HCT116 (cell line): ENCODE measurements at regions not wholly inside any gene's neighbourhood (a gene's known extent, or its start where the extent isn't known, plus 50 kb on each side); places are given as distances from the start of the nearest gene placed in this dataset.

ENCODE experiments used
- ATAC-seq: fragments of 200-7000 bp; cut with Tn5 transposase; 2 replicates; pipeline ENCODE4 v1.9.1; 2020; ENCODE audit warnings: mild to moderate bottlenecking, moderate library complexity
- BruUV-seq: library from RNA; stranded (reverse); fragments of 400-500 nt; replicated peaks from 2 replicates; lab custom pipeline; 2021; lab: Mats Ljungman, UMichigan
- CTCF ChIA-PET: fragments of 300-600 bp; sonication (Branson Sonifier 250); formaldehyde crosslinking; loops from one replicate; lab custom pipeline; 2021; ENCODE audit warnings: antibody characterized with exemption; lab: Charles Lee
- POLR2A ChIA-PET: fragments of 300-600, 350-600 bp; sonication (Branson Sonifier 250); formaldehyde crosslinking; loops from one replicate; lab custom pipeline; 2021; ENCODE audit warnings: antibody characterized with exemption; lab: Charles Lee
- RAD21 ChIA-PET, 2 experiments: fragments of 300-600 bp; sonication (Branson Sonifier 250); formaldehyde crosslinking; loops; one replicate each; lab custom pipeline; 2023; ENCODE audit warnings: low total read pairs in 2 of 2; ENCODE audit not compliant: uncharacterized antibody in 2 of 2, unreplicated experiment in 2 of 2, low non-redundant PET in 1 of 2; lab: Charles Lee
- DNase-seq: peaks from one replicate; pipeline ENCODE4 v3.0.0-alpha.2; 2010; ENCODE audit warnings: low read depth, low spot score
- H2AFZ ChIP-seq: fragments of 200-600 bp; shearing (Covaris generic), sonication (generic); 2 replicates; pipeline ENCODE4 v1.6.1; 2017; ENCODE audit warnings: low read depth, mixed run types, mixed read lengths, antibody characterized with exemption, low read length; ENCODE audit not compliant: poor library complexity, severe bottlenecking
- H3K27ac ChIP-seq: 2 replicates; pipeline ENCODE4 v1.5.1; 2012; ENCODE audit warnings: low read depth, low read length
- H3K27me3 ChIP-seq: fragments of 200-600 bp; sonication (generic); 2 replicates; pipeline ENCODE4 v1.6.1; 2016; ENCODE audit warnings: mixed run types, low read length, mixed read lengths; ENCODE audit not compliant: insufficient read depth
- H3K36me3 ChIP-seq, 2 experiments: fragments of 200-500 bp in 1 of 2; fragments of 200-600 bp in 1 of 2; sonication (Bioruptor generic) in 1 of 2; sonication (generic) in 1 of 2; 2 replicates each; pipeline versions ENCODE4 v1.5.1 to v1.6.1; 2014 to 2016; ENCODE audit warnings: low read length in 2 of 2, inconsistent platforms in 1 of 2, mixed read lengths in 1 of 2, mixed run types in 1 of 2; ENCODE audit not compliant: insufficient read depth in 2 of 2, control insufficient read depth in 1 of 2
- H3K4me1 ChIP-seq, 2 experiments: fragments of 200-600 bp in 1 of 2; sonication (generic) in 1 of 2; 2 replicates each; pipeline versions ENCODE4 v1.5.1 to v1.6.1; 2012 to 2017; ENCODE audit warnings: low read length in 2 of 2, inconsistent platforms in 1 of 2, mild to moderate bottlenecking in 1 of 2, mixed read lengths in 1 of 2, mixed run types in 1 of 2, moderate library complexity in 1 of 2; ENCODE audit not compliant: insufficient read depth in 2 of 2, control insufficient read depth in 1 of 2
- H3K4me2 ChIP-seq: fragments of 200-600 bp; sonication (generic); 2 replicates; pipeline ENCODE4 v1.6.1; 2017; ENCODE audit warnings: mixed run types, low read length, mixed read lengths
- H3K4me3 ChIP-seq, 2 experiments: fragments of 200-600 bp in 1 of 2; sonication (generic) in 1 of 2; replicated peaks in 1 of 2; 2 replicates each; pipeline ENCODE4 v1.5.1; 2011 to 2016; ENCODE audit warnings: low read length in 2 of 2, control low read depth in 1 of 2, low read depth in 1 of 2, mild to moderate bottlenecking in 1 of 2, mixed read lengths in 1 of 2, mixed run types in 1 of 2
- H3K79me2 ChIP-seq: fragments of 200-600 bp; sonication (generic); 2 replicates; pipeline ENCODE4 v1.6.1; 2017; ENCODE audit warnings: mild to moderate bottlenecking, mixed run types, low read length, moderate library complexity, mixed read lengths; ENCODE audit not compliant: insufficient read depth
- H3K9ac ChIP-seq: fragments of 200-600 bp; sonication (generic); 2 replicates; pipeline ENCODE4 v1.6.1; 2016; ENCODE audit warnings: low read length, mixed read lengths
- H3K9me2 ChIP-seq: fragments of 200-600 bp; sonication (generic), shearing (Covaris generic); 2 replicates; pipeline ENCODE4 v1.6.1; 2017; ENCODE audit warnings: mixed run types, mild to moderate bottlenecking, moderate library complexity; ENCODE audit not compliant: insufficient read depth
- H3K9me3 ChIP-seq, 2 experiments: fragments of 200-500 bp in 1 of 2; fragments of 200-600 bp in 1 of 2; sonication (Bioruptor generic) in 1 of 2; sonication (generic) in 1 of 2; 2 replicates each; pipeline ENCODE4 v1.6.1; 2014 to 2017; ENCODE audit warnings: low read length in 2 of 2, mixed read lengths in 2 of 2, inconsistent platforms in 1 of 2, low read depth in 1 of 2, mild to moderate bottlenecking in 1 of 2, mixed run types in 1 of 2, moderate library complexity in 1 of 2; ENCODE audit not compliant: control insufficient read depth in 1 of 2, insufficient read depth in 1 of 2
- H4K20me1 ChIP-seq: fragments of 200-600 bp; sonication (generic), shearing (Covaris generic); 2 replicates; pipeline ENCODE4 v1.6.1; 2017; ENCODE audit warnings: mixed run types, mild to moderate bottlenecking, moderate library complexity; ENCODE audit not compliant: insufficient read depth
- EGR1 ChIP-seq: IDR thresholded peaks from 2 replicates; pipeline ENCODE4 v1.6.1; 2012; ENCODE audit warnings: low read depth
- EZH2 ChIP-seq: fragments of 200-600 bp; sonication (generic); IDR thresholded peaks from 2 replicates; pipeline ENCODE4 v1.6.1; 2017; ENCODE audit warnings: antibody characterized with exemption, mixed run types
- POLR2AphosphoS5 ChIP-seq: IDR thresholded peaks from 2 replicates; pipeline ENCODE4 v1.6.1; 2011; ENCODE audit warnings: mild to moderate bottlenecking, low read depth, low read length, moderate library complexity
- RAD21 ChIP-seq: IDR thresholded peaks from 2 replicates; pipeline ENCODE4 v1.6.1; 2012; ENCODE audit warnings: low read depth, mild to moderate bottlenecking
- SP1 ChIP-seq: IDR thresholded peaks from 2 replicates; pipeline ENCODE4 v1.6.1; 2012; ENCODE audit warnings: low read depth
- SRF ChIP-seq: IDR thresholded peaks from 2 replicates; pipeline ENCODE4 v1.6.1; 2012; ENCODE audit warnings: low read depth
- YY1 ChIP-seq: IDR thresholded peaks from 2 replicates; pipeline ENCODE4 v1.6.1; 2011; ENCODE audit warnings: low read length, low read depth, moderate library complexity, mild to moderate bottlenecking; ENCODE audit not compliant: insufficient replicate concordance; ENCODE audit errors: extremely low read depth
- ZNF274 ChIP-seq: fragments of 200-500 bp; sonication (Bioruptor generic); IDR thresholded peaks from 2 replicates; pipeline ENCODE4 v1.6.1; 2014; ENCODE audit warnings: mild to moderate bottlenecking, low read depth, low read length, inconsistent platforms
- intact Hi-C: fragments of 100-400 bp; cut with micrococcal nuclease; formaldehyde crosslinking; loops from 2 replicates; pipeline ENCODE4 v1.10.0; 2022
- TF ChIP-seq, protein P1 (sequence below), 3 experiments: fragments of 200-600 bp in 1 of 3; sonication (generic) in 1 of 3; IDR thresholded peaks in 2 of 3; conservative IDR thresholded peaks in 1 of 3; 2 replicates each; pipeline ENCODE4 v1.5.1; 2012 to 2017; ENCODE audit warnings: low read depth in 2 of 3, low read length in 2 of 3, antibody characterized with exemption in 1 of 3, borderline replicate concordance in 1 of 3, control low read depth in 1 of 3, mild to moderate bottlenecking in 1 of 3, mixed read lengths in 1 of 3, mixed run types in 1 of 3, moderate library complexity in 1 of 3; ENCODE audit not compliant: insufficient read depth in 1 of 3
- TF ChIP-seq, protein P2 (sequence below): IDR thresholded peaks from 2 replicates; pipeline ENCODE4 v1.6.1; 2012

GRCh38 chr6:141988327-141988726 is 144.4 kb upstream of the GJE1 start:
- RAD21 ChIA-PET = no interaction called here
- CTCF ChIA-PET = interaction anchor here (3.0 kb wide), 1 partner anchor 124 kb away, joined by 22 read pairs; no protein-coding TSS in a partner anchor

More at GRCh38 chr6:141988327-141988726, 144.4 kb upstream of the GJE1 start:
- H2AFZ ChIP-seq = peak overlapping the region; percentile 10
- intact Hi-C loops = loop anchor here (2.0 kb wide), 1 partner anchor 56 kb away; no protein-coding TSS in a partner anchor
- H4K20me1 ChIP-seq = no peaks in the 10 kb centered on the region
- POLR2A ChIA-PET = no interaction called here
- no peak overlapping the region for H3K4me2 ChIP-seq
- H3K4me3 ChIP-seq = no peak overlapping the region
- ATAC-seq = no peak
- TF ChIP-seq, protein P1, sequence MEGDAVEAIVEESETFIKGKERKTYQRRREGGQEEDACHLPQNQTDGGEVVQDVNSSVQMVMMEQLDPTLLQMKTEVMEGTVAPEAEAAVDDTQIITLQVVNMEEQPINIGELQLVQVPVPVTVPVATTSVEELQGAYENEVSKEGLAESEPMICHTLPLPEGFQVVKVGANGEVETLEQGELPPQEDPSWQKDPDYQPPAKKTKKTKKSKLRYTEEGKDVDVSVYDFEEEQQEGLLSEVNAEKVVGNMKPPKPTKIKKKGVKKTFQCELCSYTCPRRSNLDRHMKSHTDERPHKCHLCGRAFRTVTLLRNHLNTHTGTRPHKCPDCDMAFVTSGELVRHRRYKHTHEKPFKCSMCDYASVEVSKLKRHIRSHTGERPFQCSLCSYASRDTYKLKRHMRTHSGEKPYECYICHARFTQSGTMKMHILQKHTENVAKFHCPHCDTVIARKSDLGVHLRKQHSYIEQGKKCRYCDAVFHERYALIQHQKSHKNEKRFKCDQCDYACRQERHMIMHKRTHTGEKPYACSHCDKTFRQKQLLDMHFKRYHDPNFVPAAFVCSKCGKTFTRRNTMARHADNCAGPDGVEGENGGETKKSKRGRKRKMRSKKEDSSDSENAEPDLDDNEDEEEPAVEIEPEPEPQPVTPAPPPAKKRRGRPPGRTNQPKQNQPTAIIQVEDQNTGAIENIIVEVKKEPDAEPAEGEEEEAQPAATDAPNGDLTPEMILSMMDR (IDR thresholded peaks at IDR 0.05 in 2 of 3, conservative IDR thresholded peaks at IDR 0.05 in 1 of 3; ENCODE audit: borderline replicate concordance in 1 of 3, insufficient read depth in 1 of 3, low read depth in 2 of 3, low read length in 2 of 3) = no peak
- no peak for TF ChIP-seq EZH2
- no peak for TF ChIP-seq SRF
- TF ChIP-seq, protein P2, sequence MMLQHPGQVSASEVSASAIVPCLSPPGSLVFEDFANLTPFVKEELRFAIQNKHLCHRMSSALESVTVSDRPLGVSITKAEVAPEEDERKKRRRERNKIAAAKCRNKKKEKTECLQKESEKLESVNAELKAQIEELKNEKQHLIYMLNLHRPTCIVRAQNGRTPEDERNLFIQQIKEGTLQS = no peak
- no peak for TF ChIP-seq YY1
- no peak for TF ChIP-seq SP1
- no peak for TF ChIP-seq RAD21
- no peak for TF ChIP-seq POLR2AphosphoS5
- no peak for TF ChIP-seq ZNF274
- TF ChIP-seq EGR1 = no peak
- H3K4me1 ChIP-seq = peaks cover 0 to 9% of the 10 kb centered on the region in 2 experiments; a peak in 3 of 4 replicates
- H3K27me3 ChIP-seq = no peaks in the 10 kb centered on the region
- no peak overlapping the region for H3K9ac ChIP-seq
- no peaks in the 10 kb centered on the region for H3K79me2 ChIP-seq
- H3K36me3 ChIP-seq = no peaks in the 10 kb centered on the region
- no peaks in the 10 kb centered on the region for H3K9me2 ChIP-seq
- no peak for DNase-seq
- BruUV-seq = no TSS peak
- no peaks in the 10 kb centered on the region for H3K9me3 ChIP-seq
- no peak overlapping the region for H3K27ac ChIP-seq
